SU-DHL-6 (cell line): ENCODE measurements at regions not wholly inside any gene's neighbourhood (a gene's known extent, or its start where the extent isn't known, plus 50 kb on each side); places are given as distances from the start of the nearest gene placed in this dataset.

Source experiments
- H2AFZ ChIP-seq: fragments of 200-600 bp; sonication (generic); 2 replicates; pipeline ENCODE4 v1.6.1; 2014; ENCODE audit warnings: low read depth, mild to moderate bottlenecking, moderate library complexity, mixed read lengths, antibody characterized with exemption, low read length; ENCODE audit not compliant: severe bottlenecking
- H3F3A ChIP-seq: fragments of 200-600 bp; shearing (Covaris generic); 2 replicates; pipeline ENCODE4 v1.6.0; 2016; ENCODE audit warnings: antibody characterized with exemption, mild to moderate bottlenecking; ENCODE audit not compliant: insufficient read depth
- H3K27ac ChIP-seq: fragments of 200-600 bp; sonication (generic); 2 replicates; pipeline ENCODE4 v1.5.1; 2016; ENCODE audit warnings: low read depth, mild to moderate bottlenecking, low read length, moderate library complexity, mixed read lengths
- H3K27me3 ChIP-seq: fragments of 200-600 bp; sonication (generic), shearing (Covaris generic); 2 replicates; pipeline ENCODE4 v1.6.0; 2014; ENCODE audit warnings: mild to moderate bottlenecking, low read length
- H3K36me3 ChIP-seq: fragments of 200-600 bp; sonication (generic); 2 replicates; pipeline ENCODE4 v1.6.1; 2014; ENCODE audit warnings: mild to moderate bottlenecking, low read length, mixed read lengths
- H3K4me2 ChIP-seq: fragments of 300-600, 200-600 bp; shearing (Covaris generic), sonication (generic); 2 replicates; pipeline ENCODE4 v1.6.0; 2014; ENCODE audit warnings: low read length, low read depth, mild to moderate bottlenecking; ENCODE audit not compliant: poor library complexity, severe bottlenecking
- H3K4me3 ChIP-seq: fragments of 200-600 bp; sonication (generic); 2 replicates; pipeline ENCODE4 v1.5.1; 2014; ENCODE audit warnings: antibody characterized with exemption, low read length, mild to moderate bottlenecking, mixed read lengths; ENCODE audit not compliant: insufficient read depth, poor library complexity, severe bottlenecking
- H3K79me2 ChIP-seq: fragments of 200-600 bp; sonication (generic); 2 replicates; pipeline ENCODE4 v1.6.1; 2014; ENCODE audit warnings: mild to moderate bottlenecking, low read length, moderate library complexity; ENCODE audit not compliant: insufficient read depth
- H3K9ac ChIP-seq: fragments of 200-600 bp; sonication (generic); 2 replicates; pipeline ENCODE4 v1.7.0; 2014; ENCODE audit warnings: mild to moderate bottlenecking, low read length
- H3K9me2 ChIP-seq: fragments of 200-600 bp; sonication (generic); replicated peaks from 2 replicates; pipeline ENCODE4 v1.6.1; 2014; ENCODE audit warnings: low read length; ENCODE audit not compliant: insufficient read depth
- H3K9me3 ChIP-seq: fragments of 200-600 bp; sonication (generic); 2 replicates; pipeline ENCODE4 v1.6.1; 2014; ENCODE audit warnings: low read length, mixed read lengths; ENCODE audit not compliant: insufficient read depth
- H4K20me1 ChIP-seq: fragments of 200-600 bp; sonication (generic); 2 replicates; pipeline ENCODE4 v1.6.1; 2014; ENCODE audit warnings: low read depth, mild to moderate bottlenecking, antibody characterized with exemption, low read length, moderate library complexity, mixed read lengths
- CTCF ChIP-seq: fragments of 200-600 bp; sonication (generic); IDR thresholded peaks from one replicate; pipeline ENCODE4 v1.5.1; 2017; ENCODE audit warnings: antibody characterized with exemption, mild to moderate bottlenecking, low read length, moderate library complexity; ENCODE audit not compliant: insufficient read depth, poor library complexity, severe bottlenecking
- EZH2phosphoT487 ChIP-seq: fragments of 200-600 bp; sonication (generic), shearing (Covaris generic); conservative IDR thresholded peaks from 2 replicates; pipeline ENCODE4 v1.6.1; 2018; ENCODE audit warnings: mild to moderate bottlenecking, antibody characterized with exemption, low read length, moderate library complexity, mixed read lengths

- Histone ChIP-seq H3K4me3 (no peak overlapping the region), H3K36me3 (peaks cover 13% of the 10 kb centered on the region; the same call in 1 of the 2 replicates), H3K4me2 (no peak overlapping the region), H2AFZ (no peak overlapping the region), H3K27me3 (no peaks in the 10 kb centered on the region), H3F3A (0 out of 2 replicates have a peak, but pooled peaks cover 4% of the 10 kb centered on the region), H3K27ac (no peak overlapping the region), H3K9me2 (no peaks in the 10 kb centered on the region), H3K9me3 (no peaks in the 10 kb centered on the region), H4K20me1 (no peaks in the 10 kb centered on the region), H3K79me2 (peaks cover 32% of the 10 kb centered on the region; the same call in 1 of the 2 replicates), H3K9ac (no peak overlapping the region)
- TF ChIP-seq EZH2phosphoT487 (no peak), CTCF (no peak)
These were observed 157.2 kb upstream of the DMRT1 start for GRCh38 chr9:684054-684890.

GRCh38 chr9:684941-685340, 156.6 kb upstream of the DMRT1 start:
- Histone ChIP-seq H3K27ac (no peak overlapping the region; the same call in 1 of the 2 replicates), H3K79me2 (peaks cover 28% of the 10 kb centered on the region; the same call in 1 of the 2 replicates), H3K9me2 (no peaks in the 10 kb centered on the region), H3K4me2 (no peak overlapping the region), H3K36me3 (peaks cover 8% of the 10 kb centered on the region; the same call in 1 of the 2 replicates), H3K4me3 (no peak overlapping the region), H3K9ac (no peak overlapping the region), H4K20me1 (no peaks in the 10 kb centered on the region), H3K9me3 (no peaks in the 10 kb centered on the region), H3K27me3 (no peaks in the 10 kb centered on the region), H3F3A (0 out of 2 replicates have a peak, but pooled peaks cover 4% of the 10 kb centered on the region), H2AFZ (no peak overlapping the region)
- TF ChIP-seq EZH2phosphoT487 = no peak
- TF ChIP-seq CTCF = no peak

- Histone ChIP-seq H3K27ac (no peak overlapping the region), H3K4me3 (no peak overlapping the region), H3K79me2 (peaks cover 19% of the 10 kb centered on the region; the same call in 1 of the 2 replicates), H3K9me2 (no peaks in the 10 kb centered on the region), H3K9ac (no peak overlapping the region), H2AFZ (no peak overlapping the region), H4K20me1 (no peaks in the 10 kb centered on the region), H3K4me2 (no peak overlapping the region), H3K36me3 (0 out of 2 replicates have a peak, but pooled peaks cover 5% of the 10 kb centered on the region), H3K9me3 (no peaks in the 10 kb centered on the region), H3K27me3 (no peaks in the 10 kb centered on the region), H3F3A (0 out of 2 replicates have a peak, but pooled peaks cover 4% of the 10 kb centered on the region)
- TF ChIP-seq CTCF = no peak
- TF ChIP-seq EZH2phosphoT487 = no peak
These were observed 155.1 kb upstream of the DMRT1 start for GRCh38 chr9:686321-686813.
